IPS-15b (cell line): ENCODE measurements at regions not wholly inside any gene's neighbourhood (a gene's known extent, or its start where the extent isn't known, plus 50 kb on each side); places are given as distances from the start of the nearest gene placed in this dataset.

Experiments used
- H3K27me3 ChIP-seq: one replicate; pipeline ENCODE4 v1.6.1; 2013; ENCODE audit warnings: low read length; ENCODE audit not compliant: control insufficient read depth, insufficient read depth
- H3K36me3 ChIP-seq: one replicate; pipeline ENCODE4 v1.6.1; 2013; ENCODE audit warnings: low read length; ENCODE audit not compliant: control insufficient read depth, insufficient read depth
- H3K4me1 ChIP-seq: one replicate; pipeline ENCODE4 v1.6.1; 2013; ENCODE audit warnings: mild to moderate bottlenecking, low read length; ENCODE audit not compliant: control insufficient read depth, insufficient read depth
- H3K4me3 ChIP-seq: one replicate; pipeline ENCODE4 v1.5.1; 2013; ENCODE audit warnings: low read depth, low read length
- H3K9ac ChIP-seq: one replicate; pipeline ENCODE4 v1.6.1; 2013; ENCODE audit warnings: low read depth, mild to moderate bottlenecking, low read length
- H3K9me3 ChIP-seq: one replicate; pipeline ENCODE4 v1.6.1; 2013; ENCODE audit warnings: mild to moderate bottlenecking, low read length; ENCODE audit not compliant: control insufficient read depth, insufficient read depth

GRCh38 chr1:30064547-30064946, 658.8 kb downstream of the MATN1 start:
- no peaks in the 10 kb centered on the region for H3K36me3 ChIP-seq
- no peaks in the 10 kb centered on the region for H3K4me1 ChIP-seq
- H3K27me3 ChIP-seq: no peaks in the 10 kb centered on the region
- H3K4me3 ChIP-seq: no peak overlapping the region
- no peak overlapping the region for H3K9ac ChIP-seq
- no peaks in the 10 kb centered on the region for H3K9me3 ChIP-seq

- H3K36me3 ChIP-seq: no peaks in the 10 kb centered on the region
- no peak overlapping the region for H3K4me3 ChIP-seq
- H3K9ac ChIP-seq: no peak overlapping the region
- H3K9me3 ChIP-seq: no peaks in the 10 kb centered on the region
- no peaks in the 10 kb centered on the region for H3K27me3 ChIP-seq
- H3K4me1 ChIP-seq: no peaks in the 10 kb centered on the region
Measured at GRCh38 chr1:30063621-30064280, 659.6 kb downstream of the MATN1 start.

DNA sequence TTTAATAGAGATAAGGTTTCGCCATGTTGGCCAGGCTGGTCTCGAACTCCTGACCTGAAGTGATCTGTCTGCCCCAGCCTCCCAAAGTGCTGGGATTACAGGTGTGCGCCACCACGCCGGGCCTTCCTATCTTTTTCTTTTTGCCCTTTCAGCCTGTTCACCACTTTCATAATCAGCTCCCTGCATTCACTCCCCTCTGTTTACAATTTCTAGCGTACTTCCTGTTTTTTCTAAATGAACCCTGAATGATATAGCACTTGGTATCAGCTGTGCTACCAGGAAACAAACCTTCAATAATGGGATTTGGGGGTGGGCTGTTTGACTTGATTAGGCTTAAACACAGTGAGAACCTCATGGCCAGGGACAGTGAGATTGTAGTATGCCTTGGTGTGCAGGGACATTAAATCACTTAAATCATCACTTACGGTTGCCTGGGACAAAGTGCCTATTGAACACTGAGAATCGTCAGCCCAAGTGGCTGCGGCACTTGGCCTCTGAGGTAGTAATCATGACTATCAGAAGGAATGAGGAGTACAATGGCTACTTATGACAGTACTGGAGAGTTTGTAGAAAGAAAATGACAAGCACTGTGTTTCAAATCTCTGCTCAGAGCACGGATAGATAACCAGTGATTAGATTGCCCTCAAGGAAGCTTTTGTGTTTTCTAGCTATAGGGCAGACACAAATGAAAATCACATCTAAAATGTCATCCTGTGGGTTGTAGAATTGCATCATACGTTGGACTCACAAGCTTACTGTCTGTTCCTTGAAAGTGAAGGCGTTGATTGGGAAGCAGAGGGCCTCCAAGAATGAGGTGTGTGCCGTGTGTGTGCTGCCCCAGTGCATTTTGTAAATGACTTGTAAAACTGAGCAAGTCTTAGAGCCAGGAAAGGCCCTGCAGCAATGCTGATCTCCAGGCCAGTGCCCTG, 661.8 kb downstream of the MATN1 start:
- Histone ChIP-seq H3K27me3 (no peaks in the 10 kb centered on the region), H3K4me3 (no peak overlapping the region), H3K9ac (no peak overlapping the region), H3K9me3 (no peaks in the 10 kb centered on the region), H3K4me1 (no peaks in the 10 kb centered on the region), H3K36me3 (no peaks in the 10 kb centered on the region)

GRCh38 chr1:30060738-30061137, 662.6 kb downstream of the MATN1 start:
- no peaks in the 10 kb centered on the region for H3K9me3 ChIP-seq
- no peaks in the 10 kb centered on the region for H3K27me3 ChIP-seq
- H3K4me3 ChIP-seq: no peak overlapping the region
- H3K4me1 ChIP-seq: no peaks in the 10 kb centered on the region
- H3K36me3 ChIP-seq: no peaks in the 10 kb centered on the region
- H3K9ac ChIP-seq: no peak overlapping the region

- Histone ChIP-seq H3K9me3 (no peaks in the 10 kb centered on the region), H3K4me1 (no peaks in the 10 kb centered on the region), H3K27me3 (no peaks in the 10 kb centered on the region), H3K9ac (no peak overlapping the region), H3K36me3 (no peaks in the 10 kb centered on the region), H3K4me3 (no peak overlapping the region)
Measured at GRCh38 chr1:30058970-30059369, 664.4 kb downstream of the MATN1 start.

DNA sequence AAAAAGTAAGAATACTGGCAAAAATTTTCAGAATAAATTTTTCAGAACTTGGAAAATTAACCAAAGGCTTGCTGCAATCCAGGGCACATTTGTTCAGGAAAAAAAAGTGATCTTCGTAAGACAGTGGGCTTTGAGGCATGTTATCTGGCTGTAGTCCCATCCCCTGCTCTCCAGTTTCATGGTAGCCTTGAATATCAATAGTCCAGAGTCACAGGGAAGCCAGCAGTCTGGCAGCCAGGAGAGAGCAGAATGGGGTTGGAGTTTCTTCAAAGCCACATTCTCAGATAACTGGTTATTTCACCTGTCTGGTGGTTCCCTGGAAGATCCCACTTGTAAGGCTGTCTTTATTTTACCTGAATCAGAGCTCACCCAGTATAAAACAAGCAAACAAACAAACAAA, 669.3 kb downstream of the MATN1 start:
- Histone ChIP-seq H3K4me3 (no peak overlapping the region), H3K9me3 (no peaks in the 10 kb centered on the region), H3K9ac (no peak overlapping the region), H3K4me1 (no peaks in the 10 kb centered on the region), H3K36me3 (no peaks in the 10 kb centered on the region), H3K27me3 (no peaks in the 10 kb centered on the region)

GRCh38 chr1:30052178-30052577, 671.2 kb downstream of the MATN1 start:
- H3K9me3 ChIP-seq: no peaks in the 10 kb centered on the region
- H3K4me3 ChIP-seq: no peak overlapping the region
- no peaks in the 10 kb centered on the region for H3K27me3 ChIP-seq
- H3K9ac ChIP-seq: no peak overlapping the region
- H3K36me3 ChIP-seq: no peaks in the 10 kb centered on the region
- H3K4me1 ChIP-seq: no peaks in the 10 kb centered on the region

DNA sequence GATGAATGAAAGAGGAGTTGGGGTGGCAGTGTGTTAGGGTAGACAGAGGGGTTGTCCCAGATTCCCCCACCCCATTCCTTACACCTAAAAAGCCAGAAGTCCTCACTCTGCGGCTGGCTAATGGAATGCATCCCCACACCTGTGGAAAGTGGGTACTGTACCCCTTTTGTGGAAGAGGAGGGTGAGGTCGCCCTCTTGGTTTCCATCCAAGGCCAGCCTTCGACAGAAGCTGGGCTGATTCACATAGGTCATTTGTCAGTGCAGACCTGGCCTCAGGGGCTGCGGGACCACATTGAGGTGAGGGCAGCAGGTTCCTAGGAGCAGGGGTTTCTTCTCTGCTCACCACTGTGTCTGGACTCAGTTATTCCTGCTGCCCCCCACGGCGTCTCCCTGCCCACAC, 671.6 kb downstream of the MATN1 start:
- H3K9me3 ChIP-seq: no peaks in the 10 kb centered on the region
- no peaks in the 10 kb centered on the region for H3K4me1 ChIP-seq
- H3K36me3 ChIP-seq: no peaks in the 10 kb centered on the region
- H3K9ac ChIP-seq: no peak overlapping the region
- H3K27me3 ChIP-seq: no peaks in the 10 kb centered on the region
- no peak overlapping the region for H3K4me3 ChIP-seq

GRCh38 chr1:30049748-30050296, 673.6 kb downstream of the MATN1 start:
- H3K4me1 ChIP-seq: no peaks in the 10 kb centered on the region
- H3K27me3 ChIP-seq: no peaks in the 10 kb centered on the region
- H3K9ac ChIP-seq: no peak overlapping the region
- H3K4me3 ChIP-seq: no peak overlapping the region
- H3K36me3 ChIP-seq: no peaks in the 10 kb centered on the region
- no peaks in the 10 kb centered on the region for H3K9me3 ChIP-seq

- Histone ChIP-seq H3K4me3 (no peak overlapping the region), H3K27me3 (no peaks in the 10 kb centered on the region), H3K36me3 (no peaks in the 10 kb centered on the region), H3K4me1 (no peaks in the 10 kb centered on the region), H3K9me3 (no peaks in the 10 kb centered on the region), H3K9ac (no peak overlapping the region)
Measured at GRCh38 chr1:30048905-30049304, 674.5 kb downstream of the MATN1 start.

- H3K27me3 ChIP-seq: no peaks in the 10 kb centered on the region
- no peaks in the 10 kb centered on the region for H3K4me1 ChIP-seq
- no peaks in the 10 kb centered on the region for H3K9me3 ChIP-seq
- no peak overlapping the region for H3K9ac ChIP-seq
- no peak overlapping the region for H3K4me3 ChIP-seq
- H3K36me3 ChIP-seq: no peaks in the 10 kb centered on the region
Measured at GRCh38 chr1:30047576-30047975, 675.8 kb downstream of the MATN1 start.

DNA sequence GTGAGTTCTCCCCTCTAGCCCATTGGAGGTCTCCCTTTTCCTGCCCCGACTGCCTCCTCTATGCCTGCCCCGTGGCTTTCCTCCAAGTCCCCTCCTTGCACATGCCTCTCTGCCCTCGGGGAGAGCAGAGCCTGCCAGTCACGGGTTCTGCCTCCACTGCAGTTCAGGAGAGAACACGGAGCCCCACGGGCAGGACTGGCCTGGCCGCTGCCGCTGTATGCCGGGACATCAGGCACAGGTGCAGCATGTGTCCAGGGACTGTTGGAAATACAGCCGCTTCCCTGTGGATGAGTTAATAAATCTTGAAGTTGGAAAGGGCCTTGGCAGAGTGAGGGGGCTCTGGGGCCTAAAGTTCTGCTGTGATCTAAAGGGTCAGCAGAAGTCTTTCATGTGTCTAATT, 676.6 kb downstream of the MATN1 start:
- no peaks in the 10 kb centered on the region for H3K4me1 ChIP-seq
- H3K4me3 ChIP-seq: no peak overlapping the region
- no peaks in the 10 kb centered on the region for H3K27me3 ChIP-seq
- no peak overlapping the region for H3K9ac ChIP-seq
- H3K36me3 ChIP-seq: no peaks in the 10 kb centered on the region
- no peaks in the 10 kb centered on the region for H3K9me3 ChIP-seq
